Stimulated activated CD4-positive, alpha-beta T cell treated with anti-CD3 and anti-CD28 coated beads, Interleukin-1b, Interleukin-23, amount 100 ng/mL, for 48 hours (primary cell): ENCODE measurements at regions not wholly inside any gene's neighbourhood (a gene's known extent, or its start where the extent isn't known, plus 50 kb on each side); places are given as distances from the start of the nearest gene placed in this dataset.
"Not testable (repeated sequence)": the region's sequence is repeated elsewhere in the genome, so short reads cannot be mapped to it uniquely, and the experiment has no call there.

Experiments
- DNase-seq: peaks from one replicate; pipeline ENCODE4 v3.0.0-alpha.2; 2020

- DNase-seq: not testable (repeated sequence)
Measured at GRCh38 chr9:63450836-63451235, 1834.2 kb downstream of the FOXD4L5 start.

GRCh38 chr9:63425123-63425522, 1859.9 kb downstream of the FOXD4L5 start:
- not testable (repeated sequence) for DNase-seq

DNA sequence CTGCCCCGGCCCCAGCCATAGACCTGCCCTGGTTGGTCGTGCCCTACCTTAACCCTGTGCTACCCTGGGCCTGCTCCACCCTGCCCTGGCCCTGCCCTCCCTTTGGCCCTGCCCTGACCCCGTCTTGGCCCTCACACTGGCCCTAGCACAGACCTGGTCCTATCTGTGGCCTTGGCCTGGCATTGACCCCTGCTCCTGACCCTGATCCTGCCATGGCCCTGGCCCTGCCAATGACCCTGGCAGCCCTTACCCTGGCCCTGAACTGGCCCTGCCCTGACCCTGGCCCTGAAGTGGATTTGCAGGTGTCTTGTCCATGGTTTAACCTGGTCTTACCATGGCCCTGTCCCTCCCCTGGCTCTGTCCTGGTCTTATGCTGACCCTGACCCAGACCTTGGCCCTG, 1894.1 kb downstream of the FOXD4L5 start:
- DNase-seq: not testable (repeated sequence)

DNA sequence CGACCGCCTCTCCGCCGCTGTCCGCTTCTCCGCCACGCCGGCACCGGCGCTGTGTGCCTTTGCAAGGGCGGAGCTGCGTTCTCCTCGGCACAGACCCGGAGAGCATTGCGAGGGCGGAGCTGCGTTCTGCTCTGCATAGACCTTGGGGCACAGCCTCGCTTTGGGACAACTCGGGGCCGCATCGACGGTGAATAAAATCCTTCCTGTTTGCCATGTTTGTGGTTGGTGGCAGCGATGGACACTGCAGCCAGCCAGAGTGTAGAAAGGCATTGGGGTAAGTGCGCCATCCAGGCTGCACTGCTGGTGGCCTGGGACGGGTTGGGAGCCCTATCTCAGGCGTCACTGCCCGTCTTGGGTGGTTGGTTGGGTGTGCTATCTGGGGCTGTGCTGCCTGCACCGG, 1899.5 kb downstream of the FOXD4L5 start:
- not testable (repeated sequence) for DNase-seq

- DNase-seq: not testable (repeated sequence)
Measured at GRCh38 chr9:63379864-63380263, 1905.1 kb downstream of the FOXD4L5 start.

GRCh38 chr9:63354219-63354618, 1930.8 kb downstream of the FOXD4L5 start:
- DNase-seq: not testable (repeated sequence)

- not testable (repeated sequence) for DNase-seq
Measured at GRCh38 chr9:63347347-63347746, 1937.7 kb downstream of the FOXD4L5 start.

DNA sequence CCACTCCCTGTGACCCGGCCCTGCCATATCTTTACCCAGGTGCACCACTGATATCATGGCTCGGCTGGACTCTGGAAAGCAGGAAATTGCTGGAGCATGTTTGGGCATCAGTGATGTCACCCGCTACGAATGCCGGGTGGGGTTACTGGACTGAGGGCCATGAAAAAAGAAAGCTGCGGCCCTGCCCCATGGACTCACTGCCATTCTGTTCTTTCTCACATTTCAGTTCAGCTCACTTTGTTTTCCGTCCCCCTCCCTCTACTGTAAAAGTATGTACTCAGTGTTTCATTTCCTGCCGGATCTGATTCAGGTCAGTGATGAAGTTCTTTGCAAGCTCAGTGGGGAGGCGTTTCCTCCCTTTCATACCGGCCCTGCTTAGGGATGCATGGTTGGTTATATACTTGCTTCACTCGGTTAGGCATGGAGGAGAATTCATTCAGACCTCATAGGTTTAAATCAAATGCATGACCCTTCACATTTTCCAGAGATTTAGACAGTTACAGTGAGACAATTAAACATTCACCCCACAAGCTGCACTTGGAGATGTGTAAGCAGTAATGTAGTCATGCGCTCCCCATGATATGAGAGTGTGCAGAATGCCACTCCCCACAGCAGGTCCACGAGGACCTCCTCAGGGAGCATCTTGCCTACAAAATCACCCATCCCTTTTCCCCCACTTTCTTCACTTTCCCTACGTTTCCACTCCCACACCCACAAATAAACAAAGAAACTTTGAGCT, 1938.5 kb downstream of the FOXD4L5 start:
- DNase-seq: peak; percentile 15

DNA sequence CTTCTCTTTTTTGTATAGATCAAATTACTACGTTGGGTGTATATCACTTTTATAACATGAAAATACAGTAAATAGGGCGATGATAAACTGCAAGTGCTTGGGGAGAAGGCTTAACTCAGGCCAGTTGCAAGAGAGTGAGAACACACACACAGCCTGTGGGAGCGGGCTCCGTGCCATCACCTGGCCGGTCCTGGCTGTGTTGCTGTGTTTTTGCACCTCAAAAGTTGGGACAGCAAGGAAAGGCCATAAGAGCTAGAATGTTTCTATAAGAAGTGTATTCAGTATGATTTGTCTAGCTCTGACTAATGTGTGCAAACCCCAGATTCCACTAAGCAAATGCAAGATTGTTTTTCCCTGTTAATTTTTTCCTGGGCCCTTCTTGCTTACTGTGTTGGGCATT, 1940.6 kb downstream of the FOXD4L5 start:
- not testable (repeated sequence) for DNase-seq

GRCh38 chr9:63342528-63342927, 1942.5 kb downstream of the FOXD4L5 start:
- not testable (repeated sequence) for DNase-seq

DNA sequence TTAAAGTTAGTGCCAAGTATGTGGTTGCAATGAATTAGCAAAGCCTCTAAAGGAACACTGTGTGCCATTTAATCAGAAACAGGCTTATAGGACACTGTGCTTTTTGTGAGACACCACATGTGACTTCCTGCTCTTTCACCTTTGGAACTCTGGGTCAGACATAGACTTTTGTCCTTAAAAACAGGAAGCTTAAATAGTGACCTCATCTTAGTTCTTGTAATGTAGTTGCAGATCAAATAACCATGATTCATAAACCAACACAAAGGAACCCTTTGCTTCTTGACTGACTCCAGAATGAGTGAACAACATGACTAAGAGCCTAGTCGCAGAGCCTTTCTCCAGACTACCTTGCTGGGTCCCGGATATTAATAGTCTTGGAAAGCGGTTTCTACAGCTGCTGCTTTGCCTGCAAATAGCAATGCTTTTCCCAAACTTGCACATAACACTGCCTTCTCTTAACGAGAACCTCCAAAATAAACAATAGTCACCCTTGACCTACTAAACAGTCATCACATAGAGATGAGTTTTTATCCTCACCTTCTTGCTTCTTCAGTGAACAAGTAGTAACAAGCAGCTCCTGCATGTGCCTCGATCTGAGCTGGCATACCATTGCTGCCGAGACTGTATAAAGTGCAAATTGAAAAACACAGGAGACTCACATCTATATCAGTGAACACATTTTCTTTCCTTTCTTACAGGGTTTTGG, 1947.0 kb downstream of the FOXD4L5 start:
- DNase-seq: peak; percentile 41

GRCh38 chr9:63335286-63335685, 1949.7 kb downstream of the FOXD4L5 start:
- not testable (repeated sequence) for DNase-seq

DNA sequence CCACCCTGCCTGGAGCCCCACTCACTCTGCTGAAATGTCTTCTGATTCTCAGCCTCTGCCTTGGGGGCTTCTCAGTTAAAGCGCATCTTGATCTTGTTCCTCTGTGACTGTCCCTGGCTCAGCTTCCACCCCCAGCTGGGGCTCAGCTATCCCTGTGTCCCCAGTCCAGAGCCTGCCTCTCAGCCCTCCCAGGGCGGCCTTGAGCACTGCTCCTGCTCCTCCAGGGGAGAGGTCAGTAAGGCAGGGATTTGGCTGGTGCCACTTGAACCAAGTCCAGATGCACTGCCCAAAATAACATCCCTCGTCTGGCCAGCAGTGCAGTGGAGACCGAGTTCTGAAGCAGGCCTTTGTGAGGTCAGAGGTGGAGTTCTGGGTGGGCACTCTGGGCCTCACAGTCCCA, 1950.8 kb downstream of the FOXD4L5 start:
- not testable (repeated sequence) for DNase-seq

DNA sequence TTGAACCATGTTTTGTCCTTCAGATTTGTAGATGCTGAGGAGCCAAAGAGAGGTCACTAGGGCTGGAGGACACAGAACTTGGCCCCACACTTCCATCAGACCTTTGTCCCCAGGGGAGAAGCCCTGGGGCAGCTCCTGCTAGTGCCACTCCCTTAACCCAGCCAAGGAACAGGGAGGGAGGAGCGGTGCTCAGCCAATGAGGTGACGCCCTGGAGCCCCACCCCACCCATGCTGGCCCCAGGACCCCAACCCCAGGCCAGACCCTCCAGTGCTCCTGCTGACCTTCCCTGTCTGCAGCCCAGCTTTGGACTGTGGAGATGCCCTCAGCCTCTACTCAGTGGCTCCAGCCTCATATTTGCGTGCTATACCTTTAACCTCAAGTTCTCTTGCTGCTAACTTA, 1951.9 kb downstream of the FOXD4L5 start:
- DNase-seq: not testable (repeated sequence)

- not testable (repeated sequence) for DNase-seq
Measured at GRCh38 chr9:63328313-63328712, 1956.7 kb downstream of the FOXD4L5 start.

GRCh38 chr9:63327211-63327610, 1957.8 kb downstream of the FOXD4L5 start:
- DNase-seq: not testable (repeated sequence)

DNA sequence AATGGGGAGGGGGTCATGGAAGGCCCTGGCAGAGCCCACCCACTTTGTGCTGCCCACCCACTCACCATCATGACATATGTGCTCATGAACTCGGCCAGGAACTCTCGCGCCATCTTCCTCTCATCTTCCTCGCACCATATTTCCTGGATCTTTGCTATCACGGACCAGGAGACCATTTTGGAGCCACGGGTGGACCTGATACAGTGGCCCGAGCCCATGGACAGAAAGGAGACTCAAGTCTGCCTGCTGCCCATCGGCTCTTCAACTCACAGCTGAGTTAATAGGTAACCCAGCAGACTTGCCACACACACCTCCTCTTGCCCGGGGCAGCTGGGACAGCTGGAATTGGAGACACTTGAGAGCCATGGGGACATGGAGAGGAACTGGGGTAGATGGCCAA, 1958.3 kb downstream of the FOXD4L5 start:
- DNase-seq: not testable (repeated sequence)

GRCh38 chr9:63325696-63326095, 1959.3 kb downstream of the FOXD4L5 start:
- DNase-seq: not testable (repeated sequence)

DNA sequence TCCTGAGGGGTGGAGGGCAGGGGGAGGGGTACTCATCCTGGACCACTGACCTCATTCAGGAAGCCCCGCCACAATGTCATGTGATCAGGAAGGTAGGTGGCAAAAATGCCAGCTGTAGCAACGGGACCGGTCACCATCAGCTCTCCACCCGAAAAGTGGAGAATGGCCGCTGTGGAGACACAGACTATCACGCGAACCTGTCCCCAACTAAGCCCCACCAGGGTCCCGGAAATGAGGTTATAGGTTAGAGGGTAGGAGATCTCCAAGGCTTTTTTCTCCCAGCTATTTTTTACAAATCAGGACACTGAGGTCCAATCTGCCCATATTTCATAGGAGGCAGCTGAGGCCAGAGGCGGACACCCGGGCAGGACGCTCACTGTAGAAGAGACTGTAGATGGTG, 1966.9 kb downstream of the FOXD4L5 start:
- DNase-seq: not testable (repeated sequence)

- DNase-seq: not testable (repeated sequence)
Measured at GRCh38 chr9:63315387-63315786, 1969.6 kb downstream of the FOXD4L5 start.

- not testable (repeated sequence) for DNase-seq
Measured at GRCh38 chr9:63296848-63297247, 1988.2 kb downstream of the FOXD4L5 start.

- not testable (repeated sequence) for DNase-seq
Measured at GRCh38 chr9:63296366-63296765, 1988.6 kb downstream of the FOXD4L5 start.

GRCh38 chr9:63289971-63290370, 1995.0 kb downstream of the FOXD4L5 start:
- not testable (repeated sequence) for DNase-seq
